Mesothelial cell of epicardium (in vitro differentiated cells): ENCODE measurements at regions not wholly inside any gene's neighbourhood (a gene's known extent, or its start where the extent isn't known, plus 50 kb on each side); places are given as distances from the start of the nearest gene placed in this dataset.
"Not testable (repeated sequence)": the region's sequence is repeated elsewhere in the genome, so short reads cannot be mapped to it uniquely, and the experiment has no call there.

Source experiments
- DNase-seq, 2 experiments: peaks; one replicate each; pipeline ENCODE4 v3.0.0; 2021; ENCODE audit warnings: low spot score in 2 of 2; ENCODE audit not compliant: unreplicated experiment in 2 of 2
- H3K27ac Mint-ChIP-seq: 2 replicates; pipeline ENCODE4 v1.8.0; 2021; ENCODE audit warnings: mixed read lengths
- H3K27me3 Mint-ChIP-seq: 2 replicates; pipeline ENCODE4 v1.8.0; 2021; ENCODE audit warnings: low read depth, mixed read lengths
- H3K36me3 Mint-ChIP-seq: 2 replicates; pipeline ENCODE4 v1.8.0; 2021; ENCODE audit warnings: mixed read lengths
- H3K4me1 Mint-ChIP-seq: 2 replicates; pipeline ENCODE4 v1.8.0; 2021; ENCODE audit warnings: mixed read lengths
- H3K4me3 Mint-ChIP-seq: 2 replicates; pipeline ENCODE4 v1.8.0; 2021; ENCODE audit warnings: mild to moderate bottlenecking, moderate library complexity, mixed read lengths
- H3K9me3 Mint-ChIP-seq: 2 replicates; pipeline ENCODE4 v1.8.0; 2021; ENCODE audit warnings: mixed read lengths
- CTCF ChIP-seq: fragments of 200-600 bp; sonication (generic); IDR thresholded peaks from one replicate; pipeline ENCODE4 v1.5.0; 2021; ENCODE audit warnings: antibody characterized with exemption; ENCODE audit not compliant: unreplicated experiment

- no peak for TF ChIP-seq CTCF
- Mint-ChIP-seq H3K4me3 (no peak overlapping the region), H3K9me3 (no peaks in the 10 kb centered on the region), H3K27me3 (no peaks in the 10 kb centered on the region), H3K36me3 (no peaks in the 10 kb centered on the region), H3K4me1 (peaks cover 29% of the 10 kb centered on the region), H3K27ac (no peak overlapping the region)
- no peak for DNase-seq
These were observed 124.0 kb upstream of the GOLGA6L4 start for GRCh38 chr15:84111575-84111974.

DNA sequence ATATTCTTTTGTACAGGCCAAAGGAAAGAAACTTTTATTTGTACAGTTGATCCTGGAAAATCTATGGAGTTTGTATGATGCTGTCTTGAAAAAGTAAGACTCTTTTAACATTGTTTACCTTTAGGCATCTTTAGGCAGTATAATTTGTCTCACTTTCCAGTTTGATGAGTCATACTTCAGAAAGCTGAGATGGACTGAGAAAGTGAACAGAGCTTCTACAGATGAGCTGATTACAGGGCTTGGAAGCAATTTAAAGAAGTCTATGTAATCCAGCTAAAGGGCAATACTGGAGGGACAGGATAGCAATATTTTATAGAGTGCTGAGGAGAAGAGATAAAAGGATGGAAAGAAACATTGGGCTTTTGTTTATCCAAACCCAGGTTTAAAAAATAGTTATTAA is 123.5 kb upstream of the GOLGA6L4 start:
- Mint-ChIP-seq H3K36me3 (no peaks in the 10 kb centered on the region), H3K4me3 (no peak overlapping the region), H3K27me3 (peaks cover under 1% of the 10 kb centered on the region), H3K27ac (peak overlapping the region; percentile 50), H3K9me3 (no peaks in the 10 kb centered on the region), H3K4me1 (peaks cover 29% of the 10 kb centered on the region)
- DNase-seq: no peak
- TF ChIP-seq CTCF: no peak

GRCh38 chr15:84113919-84114318 is 121.7 kb upstream of the GOLGA6L4 start:
- no peak overlapping the region for H3K27ac Mint-ChIP-seq
- TF ChIP-seq CTCF: no peak
- H3K4me1 Mint-ChIP-seq: peaks cover 27% of the 10 kb centered on the region
- no peaks in the 10 kb centered on the region for H3K9me3 Mint-ChIP-seq
- no peak for DNase-seq
- no peak overlapping the region for H3K4me3 Mint-ChIP-seq
- no peaks in the 10 kb centered on the region for H3K36me3 Mint-ChIP-seq
- peaks cover 5% of the 10 kb centered on the region for H3K27me3 Mint-ChIP-seq

- H3K27me3 Mint-ChIP-seq, H3K9me3 Mint-ChIP-seq, H3K4me3 Mint-ChIP-seq, H3K36me3 Mint-ChIP-seq, DNase-seq, H3K27ac Mint-ChIP-seq: not testable (repeated sequence)
- peaks cover 19% of the 10 kb centered on the region for H3K4me1 Mint-ChIP-seq
These were observed 120.9 kb upstream of the GOLGA6L4 start for GRCh38 chr15:84114680-84115079.

- not testable (repeated sequence) for H3K9me3 Mint-ChIP-seq, H3K4me1 Mint-ChIP-seq, H3K36me3 Mint-ChIP-seq, H3K4me3 Mint-ChIP-seq, H3K27ac Mint-ChIP-seq, DNase-seq
- H3K27me3 Mint-ChIP-seq: peaks cover 21% of the 10 kb centered on the region
These were observed 116.2 kb upstream of the GOLGA6L4 start for GRCh38 chr15:84119351-84119750.

DNA sequence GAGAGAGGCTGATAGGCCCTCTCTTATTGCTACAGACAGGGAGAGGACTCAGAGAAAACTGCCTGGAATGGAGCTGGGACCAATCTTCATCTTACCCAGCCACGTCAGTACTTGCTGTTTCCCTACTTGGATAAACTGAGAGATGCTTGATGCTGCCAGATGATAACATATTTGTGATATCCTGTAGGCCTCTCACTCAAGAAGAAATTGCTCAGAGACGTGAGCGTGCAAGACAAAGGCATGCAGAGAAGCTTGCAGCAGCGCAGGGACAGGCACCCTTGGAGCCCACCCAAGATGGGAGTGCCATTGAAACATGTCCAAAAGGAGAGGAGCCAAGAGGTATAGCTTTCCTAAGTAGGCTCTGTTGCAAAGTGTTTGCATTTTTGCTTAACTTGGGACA is 114.7 kb upstream of the GOLGA6L4 start:
- H3K4me3 Mint-ChIP-seq, DNase-seq, H3K9me3 Mint-ChIP-seq, H3K36me3 Mint-ChIP-seq, H3K4me1 Mint-ChIP-seq: not testable (repeated sequence)
- Mint-ChIP-seq H3K27me3 (peaks cover 30% of the 10 kb centered on the region), H3K27ac (peak overlapping the region; percentile 26)

DNA sequence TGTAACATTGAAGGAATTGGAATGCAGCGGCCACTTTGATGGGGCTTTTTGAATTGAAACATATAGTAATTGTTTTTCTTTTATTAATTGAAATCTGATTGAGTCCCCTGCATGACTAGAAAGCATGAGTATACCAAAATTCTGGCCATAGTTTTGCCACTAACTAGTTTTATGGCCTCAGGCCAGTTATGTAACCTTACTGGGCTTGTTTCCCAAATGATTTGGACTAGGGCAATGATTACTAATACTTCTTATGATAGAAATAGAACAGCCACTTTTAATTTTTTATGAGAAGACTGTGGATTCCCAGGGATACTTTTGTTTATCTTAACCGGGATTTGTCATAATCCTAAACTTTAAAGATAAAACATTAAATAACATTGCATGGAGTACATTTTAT is 106.9 kb upstream of the GOLGA6L4 start:
- not testable (repeated sequence) for H3K4me3 Mint-ChIP-seq, H3K36me3 Mint-ChIP-seq, DNase-seq, H3K27ac Mint-ChIP-seq, H3K9me3 Mint-ChIP-seq
- H3K27me3 Mint-ChIP-seq: peaks cover 16% of the 10 kb centered on the region
- peaks cover 37% of the 10 kb centered on the region for H3K4me1 Mint-ChIP-seq

DNA sequence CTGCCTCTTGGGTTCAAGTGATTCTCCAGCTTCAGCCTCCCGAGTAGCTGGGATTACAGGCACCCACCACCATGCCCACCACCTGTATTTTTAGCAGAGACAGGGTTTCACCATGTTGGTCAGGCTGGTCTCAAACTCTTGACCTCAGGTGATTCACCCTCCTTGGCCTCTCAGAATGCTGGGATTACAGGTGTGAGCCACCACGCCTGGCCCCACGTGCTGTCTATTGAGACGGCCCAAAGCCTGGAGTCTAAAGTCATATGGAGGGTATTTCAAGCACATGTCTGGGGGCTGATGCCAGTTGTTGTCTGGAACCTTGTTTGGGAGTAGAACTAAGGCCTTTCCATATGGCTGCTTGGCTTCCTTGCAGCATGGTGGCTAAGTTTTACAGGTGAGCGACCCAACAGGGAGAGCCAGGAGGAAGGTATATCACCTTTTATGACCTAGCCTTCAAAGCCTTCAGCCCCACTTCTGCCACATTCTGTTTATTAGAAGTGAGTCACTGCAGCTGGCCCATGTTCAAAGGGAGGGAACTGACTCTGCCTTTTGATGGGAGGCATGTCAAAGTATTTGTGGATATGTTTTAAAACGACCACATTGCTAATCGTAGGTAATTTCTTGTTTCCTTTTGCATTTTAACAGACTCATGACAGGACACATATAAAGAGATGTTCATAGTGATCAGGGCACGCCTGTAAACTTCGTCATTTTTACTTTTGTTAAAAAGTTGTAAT is 105.3 kb upstream of the GOLGA6L4 start:
- H3K4me3 Mint-ChIP-seq, DNase-seq, H3K9me3 Mint-ChIP-seq, H3K27me3 Mint-ChIP-seq, H3K36me3 Mint-ChIP-seq: not testable (repeated sequence)
- Mint-ChIP-seq H3K27ac (peak overlapping the region; percentile 74), H3K4me1 (peaks cover 51% of the 10 kb centered on the region)

DNA sequence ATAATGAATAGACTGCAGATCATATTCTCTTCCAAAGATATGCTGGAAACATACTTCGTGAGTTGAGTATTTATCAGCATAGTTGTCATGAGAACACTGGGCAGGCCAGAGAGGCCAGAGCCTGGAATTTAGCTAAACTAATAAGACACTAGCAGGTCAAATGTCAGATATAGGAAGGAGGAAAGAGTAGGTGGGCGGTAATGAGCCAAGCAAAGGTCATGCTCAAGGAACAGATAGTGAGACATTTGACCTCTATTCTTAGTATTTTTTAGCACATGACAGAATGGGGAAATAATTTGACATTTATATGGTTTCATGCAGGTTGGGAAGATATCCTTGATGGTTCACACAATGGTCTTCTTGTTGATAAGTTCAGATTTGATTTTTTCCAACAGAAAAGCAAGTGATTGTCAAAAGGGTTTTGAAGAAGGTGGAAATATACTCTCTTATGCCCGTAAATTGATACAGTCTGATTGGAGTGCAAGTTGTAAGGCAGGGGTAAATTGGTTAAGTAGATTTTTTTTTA is 99.6 kb upstream of the GOLGA6L4 start:
- H3K27me3 Mint-ChIP-seq, H3K27ac Mint-ChIP-seq, DNase-seq, H3K4me3 Mint-ChIP-seq, H3K36me3 Mint-ChIP-seq, H3K9me3 Mint-ChIP-seq: not testable (repeated sequence)
- peaks cover 35% of the 10 kb centered on the region for H3K4me1 Mint-ChIP-seq
